Lung (tissue), 11 donors: ENCODE measurements at regions not wholly inside any gene's neighbourhood (a gene's known extent, or its start where the extent isn't known, plus 50 kb on each side); places are given as distances from the start of the nearest gene placed in this dataset.

Source experiments
- ATAC-seq: fragments of 200-7000 bp; cut with Tn5 transposase; one replicate; pipeline ENCODE4 v1.9.1; 2020; ENCODE audit warnings: moderate number of reproducible peaks; ENCODE audit not compliant: insufficient read depth, low FRiP score
- DNase-seq, 3 donors: peaks; one replicate each; pipeline ENCODE4 v3.0.0-alpha.2; 2013 to 2017
- H3K27ac ChIP-seq, 2 donors: one replicate each; pipeline ENCODE4 v1.5.1; 2013; ENCODE audit warnings: mild to moderate bottlenecking in 2 of 2, moderate library complexity in 2 of 2, control low read depth in 1 of 2, inconsistent platforms in 1 of 2, low read depth in 1 of 2, low read length in 1 of 2
- H3K27me3 ChIP-seq, 3 donors: one replicate each; pipeline ENCODE4 v1.5.1; 2013; ENCODE audit warnings: low read length in 2 of 3; ENCODE audit not compliant: control insufficient read depth in 3 of 3, insufficient read depth in 3 of 3
- H3K36me3 ChIP-seq, 4 donors: one replicate each; pipeline ENCODE4 v1.5.1; 2013; ENCODE audit warnings: low read length in 4 of 4, mild to moderate bottlenecking in 1 of 4, moderate library complexity in 1 of 4; ENCODE audit not compliant: control insufficient read depth in 4 of 4, insufficient read depth in 4 of 4
- H3K4me1 ChIP-seq, 5 donors: one replicate each; pipeline ENCODE4 v1.5.1; 2013; ENCODE audit warnings: low read length in 5 of 5, mild to moderate bottlenecking in 2 of 5, moderate library complexity in 1 of 5; ENCODE audit not compliant: control insufficient read depth in 5 of 5, insufficient read depth in 5 of 5
- H3K4me3 ChIP-seq: one replicate; pipeline ENCODE4 v1.5.1; 2013; ENCODE audit warnings: mild to moderate bottlenecking, control low read depth, moderate library complexity
- H3K9ac ChIP-seq, 2 donors: one replicate each; pipeline ENCODE4 v1.5.1; 2013; ENCODE audit warnings: low read length in 2 of 2, control low read depth in 1 of 2; ENCODE audit not compliant: insufficient read depth in 1 of 2
- H3K9me3 ChIP-seq, 4 donors: one replicate each; pipeline ENCODE4 v1.5.1; 2013; ENCODE audit warnings: low read length in 3 of 4, mild to moderate bottlenecking in 1 of 4, moderate library complexity in 1 of 4; ENCODE audit not compliant: control insufficient read depth in 4 of 4, insufficient read depth in 3 of 4
- WGBS, 2 donors: extraction: QIAGEN DNeasy Blood & Tissue Kit; methylation state at CpG; one replicate each; pipeline ENCODE4 v1.1.7; 2013; 5-methylcytosine and 5-hydroxymethylcytosine counted together
- TF ChIP-seq, protein P1 (sequence below): IDR thresholded peaks from 2 replicates; pipeline ENCODE4 v1.5.1; 2012; ENCODE audit warnings: mild to moderate bottlenecking; ENCODE audit errors: control extremely low read depth, extremely low read depth
- donor health status: control.
- donor health status: control.
- donor health status: Bipolar disorder and iron deficiency.
- donor health status: healthy.
- donor health status: DM: yes; HTN: yes; CAD: no.

DNA sequence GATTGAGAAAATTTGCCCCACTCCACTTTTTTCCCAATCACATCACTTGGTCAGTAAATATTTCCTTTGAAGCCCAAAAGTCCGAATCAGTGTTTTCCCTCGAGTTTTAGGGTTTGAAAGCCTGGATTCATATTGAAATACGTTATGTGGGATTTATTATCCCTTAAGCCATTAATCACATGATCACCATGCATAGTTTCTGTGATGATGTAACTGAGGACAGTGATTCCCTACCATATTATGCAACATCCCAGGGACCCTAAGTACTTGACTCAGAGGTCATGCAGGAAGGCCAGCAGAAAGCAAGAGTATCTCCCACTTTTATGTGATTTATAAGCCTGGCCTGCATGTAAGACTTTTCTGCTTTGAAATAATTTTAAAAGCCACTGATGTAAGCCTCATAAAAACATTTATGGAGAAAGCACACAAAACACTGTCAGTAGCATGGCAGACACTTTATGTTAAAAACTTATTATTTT is 630.6 kb upstream of the ZWINT start:
- 61 to 81% methylated on average over 3 of the region's 3 CpGs for WGBS, 2 donors
- no peak overlapping the region for H3K4me3 ChIP-seq
- no peak overlapping the region for H3K9ac ChIP-seq

DNA sequence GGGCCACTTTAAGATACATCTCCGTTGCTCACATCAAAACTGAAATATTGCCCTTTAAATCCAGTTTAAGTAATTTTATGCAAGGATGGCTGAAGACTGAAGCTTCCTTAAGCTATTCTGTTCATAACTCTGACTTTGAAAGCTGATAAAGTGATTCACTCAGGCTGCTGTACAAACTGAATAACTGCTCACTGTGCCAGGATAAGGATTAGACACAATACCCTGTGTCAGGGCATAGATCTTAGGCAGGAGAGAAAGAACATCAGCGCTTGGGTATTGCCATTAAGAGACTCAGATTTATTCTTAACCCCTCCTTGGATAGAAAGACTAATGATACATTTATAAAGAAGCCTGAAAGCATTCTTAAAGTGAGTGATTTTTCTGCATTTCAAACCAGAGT is 614.5 kb upstream of the ZWINT start:
- ATAC-seq (no peak), DNase-seq (no peak)
- H3K9ac ChIP-seq: no peak overlapping the region
- no peaks in the 10 kb centered on the region for H3K36me3 ChIP-seq
- H3K9me3 ChIP-seq: peaks cover 0 to 3% (median 0%) of the 10 kb centered on the region in 4 donors
- H3K4me3 ChIP-seq: no peak overlapping the region
- H3K27me3 ChIP-seq: no peaks in the 10 kb centered on the region
- TF ChIP-seq, protein P1, sequence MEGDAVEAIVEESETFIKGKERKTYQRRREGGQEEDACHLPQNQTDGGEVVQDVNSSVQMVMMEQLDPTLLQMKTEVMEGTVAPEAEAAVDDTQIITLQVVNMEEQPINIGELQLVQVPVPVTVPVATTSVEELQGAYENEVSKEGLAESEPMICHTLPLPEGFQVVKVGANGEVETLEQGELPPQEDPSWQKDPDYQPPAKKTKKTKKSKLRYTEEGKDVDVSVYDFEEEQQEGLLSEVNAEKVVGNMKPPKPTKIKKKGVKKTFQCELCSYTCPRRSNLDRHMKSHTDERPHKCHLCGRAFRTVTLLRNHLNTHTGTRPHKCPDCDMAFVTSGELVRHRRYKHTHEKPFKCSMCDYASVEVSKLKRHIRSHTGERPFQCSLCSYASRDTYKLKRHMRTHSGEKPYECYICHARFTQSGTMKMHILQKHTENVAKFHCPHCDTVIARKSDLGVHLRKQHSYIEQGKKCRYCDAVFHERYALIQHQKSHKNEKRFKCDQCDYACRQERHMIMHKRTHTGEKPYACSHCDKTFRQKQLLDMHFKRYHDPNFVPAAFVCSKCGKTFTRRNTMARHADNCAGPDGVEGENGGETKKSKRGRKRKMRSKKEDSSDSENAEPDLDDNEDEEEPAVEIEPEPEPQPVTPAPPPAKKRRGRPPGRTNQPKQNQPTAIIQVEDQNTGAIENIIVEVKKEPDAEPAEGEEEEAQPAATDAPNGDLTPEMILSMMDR: no peak
- 73 to 78% methylated on average over 2 of the region's 2 CpGs for WGBS, 2 donors
- H3K4me1 ChIP-seq: no peaks in the 10 kb centered on the region
- H3K27ac ChIP-seq: no peak overlapping the region

More for the DNA sequence above, 630.6 kb upstream of the ZWINT start:
- H3K27me3 ChIP-seq: no peaks in the 10 kb centered on the region
- TF ChIP-seq, protein P1: no peak
- ATAC-seq: no peak
- no peaks in the 10 kb centered on the region for H3K9me3 ChIP-seq
- H3K4me1 ChIP-seq: no peaks in the 10 kb centered on the region
- H3K36me3 ChIP-seq: no peaks in the 10 kb centered on the region
- no peak for DNase-seq
- no peak overlapping the region for H3K27ac ChIP-seq

DNA sequence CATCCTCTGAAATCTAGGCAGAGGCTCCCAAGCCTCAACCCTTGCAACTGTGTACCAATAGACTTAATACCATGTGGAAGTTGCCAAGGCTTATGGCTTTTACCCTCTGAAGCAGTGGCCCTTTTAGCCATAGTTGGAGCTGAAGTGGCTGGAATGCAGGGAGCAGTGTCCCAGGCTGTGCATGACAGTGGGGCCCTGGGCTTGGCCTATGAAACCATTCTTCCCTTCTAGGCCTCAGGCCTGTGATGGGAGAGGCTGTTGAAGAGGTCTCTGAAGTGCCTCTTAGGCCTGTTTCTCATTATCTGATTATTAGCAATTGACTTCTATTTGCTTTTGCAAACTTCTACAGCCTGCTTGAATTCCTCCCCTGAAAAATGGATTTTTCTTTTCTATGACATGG is 612.7 kb upstream of the ZWINT start:
- H3K4me1 ChIP-seq: no peaks in the 10 kb centered on the region
- no peaks in the 10 kb centered on the region for H3K27me3 ChIP-seq
- no peak for DNase-seq
- no peak overlapping the region for H3K27ac ChIP-seq
- TF ChIP-seq, protein P1: no peak
- H3K9ac ChIP-seq: no peak overlapping the region
- ATAC-seq: no peak
- no peaks in the 10 kb centered on the region for H3K9me3 ChIP-seq
- no peaks in the 10 kb centered on the region for H3K36me3 ChIP-seq
- H3K4me3 ChIP-seq: no peak overlapping the region

DNA sequence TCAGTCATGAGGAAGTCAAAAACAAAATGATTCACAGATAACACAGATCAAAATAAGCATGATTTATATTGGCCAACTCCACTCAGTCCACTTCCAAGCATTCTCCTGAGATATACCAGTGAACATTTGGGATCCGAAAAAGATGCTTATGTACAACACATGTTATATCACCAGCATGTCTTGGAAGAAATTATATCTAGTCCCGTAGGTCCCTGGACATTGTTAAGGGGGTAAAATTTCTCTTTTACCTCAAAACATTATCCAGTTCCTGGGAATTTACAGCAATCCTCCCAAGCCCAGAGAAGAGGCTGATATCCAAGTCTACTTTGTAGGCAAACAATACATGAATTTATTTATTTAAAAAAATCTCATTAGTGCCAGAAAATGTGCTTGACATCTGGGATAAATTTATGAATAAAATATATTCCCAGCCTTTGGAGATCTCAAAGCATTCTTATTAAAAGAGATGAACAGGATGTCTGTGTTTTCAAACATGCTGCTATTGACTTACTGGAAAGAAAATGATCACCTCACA is 582.2 kb upstream of the ZWINT start:
- H3K27me3 ChIP-seq: no peaks in the 10 kb centered on the region
- TF ChIP-seq, protein P1: no peak
- no peak overlapping the region for H3K27ac ChIP-seq
- no peaks in the 10 kb centered on the region for H3K4me1 ChIP-seq
- H3K9ac ChIP-seq: no peak overlapping the region
- peaks cover 0 to 5% (median 2%) of the 10 kb centered on the region in 4 donors for H3K9me3 ChIP-seq
- no peaks in the 10 kb centered on the region for H3K36me3 ChIP-seq
- WGBS, 2 donors: 80 to 85% methylated on average over 2 of the region's 2 CpGs
- no peak overlapping the region for H3K4me3 ChIP-seq
- DNase-seq (no peak), ATAC-seq (no peak)
